H1 (cell line): ENCODE measurements at regions not wholly inside any gene's neighbourhood (a gene's known extent, or its start where the extent isn't known, plus 50 kb on each side); places are given as distances from the start of the nearest gene placed in this dataset.

Experiments
- ATF3 ChIP-seq: IDR thresholded peaks from 2 replicates; pipeline ENCODE4 v1.6.1; 2011; ENCODE audit warnings: low read depth, mild to moderate bottlenecking, low read length; ENCODE audit not compliant: insufficient read depth
- CHD7 ChIP-seq: fragments of 300-600 bp; sonication (generic); IDR thresholded peaks from 2 replicates; pipeline ENCODE4 v1.7.1; 2012; ENCODE audit warnings: low read length, moderate library complexity, mild to moderate bottlenecking, inconsistent platforms; ENCODE audit not compliant: insufficient replicate concordance
- CREB1 ChIP-seq: IDR thresholded peaks from 2 replicates; pipeline ENCODE4 v1.6.1; 2012; ENCODE audit warnings: inconsistent platforms
- PHF8 ChIP-seq: fragments of 200-600 bp; sonication (generic); conservative IDR thresholded peaks from 2 replicates; pipeline ENCODE4 v1.7.1; 2012; ENCODE audit warnings: low read depth, mild to moderate bottlenecking, inconsistent platforms, low read length, moderate library complexity
- SUZ12 ChIP-seq: fragments of 200-600 bp; sonication (generic); IDR thresholded peaks from 2 replicates; pipeline ENCODE4 v1.6.1; 2012; ENCODE audit warnings: mild to moderate bottlenecking, inconsistent platforms, low read length, moderate library complexity, mixed read lengths
- TBP ChIP-seq: IDR thresholded peaks from 2 replicates; pipeline ENCODE4 v1.6.1; 2011; ENCODE audit warnings: low read depth, low read length, improper control_type of control experiment
- YY1 ChIP-seq: IDR thresholded peaks from 2 replicates; pipeline ENCODE4 v1.6.1; 2011; ENCODE audit warnings: low read depth, mild to moderate bottlenecking, low read length

- TF ChIP-seq PHF8: no peak
- no peak for TF ChIP-seq YY1
- no peak for TF ChIP-seq CHD7
- TF ChIP-seq TBP: no peak
- TF ChIP-seq CREB1: no peak
- no peak for TF ChIP-seq SUZ12
- no peak for TF ChIP-seq ATF3
Observed at GRCh38 chr2:239711911-239712570, 311.2 kb upstream of the HDAC4 start (continued).
